Activated CD4-positive, alpha-beta memory T cell treated with anti-CD3 and anti-CD28 coated beads for 36 hours (primary cell): ENCODE measurements at regions not wholly inside any gene's neighbourhood (a gene's known extent, or its start where the extent isn't known, plus 50 kb on each side); places are given as distances from the start of the nearest gene placed in this dataset.

Experiments
- CTCF ChIA-PET: fragments of 350-600 bp; sonication (Branson Sonifier 250); formaldehyde crosslinking; loops from one replicate; lab custom pipeline; 2021; ENCODE audit warnings: antibody characterized with exemption, inconsistent platforms; lab: Charles Lee
- POLR2A ChIA-PET: fragments of 350-600 bp; sonication (Branson Sonifier 250); formaldehyde crosslinking; loops from one replicate; lab custom pipeline; 2021; ENCODE audit warnings: antibody characterized with exemption; lab: Charles Lee
- DNase-seq: peaks from one replicate; pipeline ENCODE4 v3.0.0-alpha.2; 2020
- H3K27ac Mint-ChIP-seq: one replicate; pipeline ENCODE4 v1.8.0; 2021; ENCODE audit warnings: mixed read lengths
- H3K27me3 Mint-ChIP-seq: one replicate; pipeline ENCODE4 v1.8.0; 2021; ENCODE audit warnings: mixed read lengths
- H3K36me3 Mint-ChIP-seq: one replicate; pipeline ENCODE4 v1.8.0; 2021; ENCODE audit warnings: mixed read lengths
- H3K4me1 Mint-ChIP-seq: one replicate; pipeline ENCODE4 v1.8.0; 2021; ENCODE audit warnings: low read depth, mixed read lengths
- H3K4me3 Mint-ChIP-seq: one replicate; pipeline ENCODE4 v1.8.0; 2021; ENCODE audit warnings: mild to moderate bottlenecking, mixed read lengths
- H3K9me3 Mint-ChIP-seq: one replicate; pipeline ENCODE4 v1.8.0; 2021; ENCODE audit warnings: mixed read lengths
- intact Hi-C: fragments of 100-400 bp; cut with micrococcal nuclease; formaldehyde crosslinking; loops from one replicate; pipeline ENCODE4 v1.15.1; 2023

- POLR2A ChIA-PET: no interaction called here
- Mint-ChIP-seq H3K4me3 (no peak overlapping the region), H3K4me1 (no peaks in the 10 kb centered on the region)
Measured at GRCh38 chr1:68955424-68955823, 458.5 kb upstream of the DEPDC1 start.

GRCh38 chr1:68958958-68959357 is 462.1 kb upstream of the DEPDC1 start:
- no peak overlapping the region for H3K27ac Mint-ChIP-seq
- no peaks in the 10 kb centered on the region for H3K27me3 Mint-ChIP-seq
- intact Hi-C loops: no loop called here
- H3K36me3 Mint-ChIP-seq: no peaks in the 10 kb centered on the region
- no peaks in the 10 kb centered on the region for H3K4me1 Mint-ChIP-seq
- peaks cover 7% of the 10 kb centered on the region for H3K9me3 Mint-ChIP-seq
- no peak overlapping the region for H3K4me3 Mint-ChIP-seq
- CTCF ChIA-PET: no interaction called here
- DNase-seq: no peak
- POLR2A ChIA-PET: no interaction called here

More at GRCh38 chr1:68955424-68955823, 458.5 kb upstream of the DEPDC1 start:
- no peaks in the 10 kb centered on the region for H3K27me3 Mint-ChIP-seq
- H3K36me3 Mint-ChIP-seq: no peaks in the 10 kb centered on the region
- CTCF ChIA-PET: no interaction called here
- peaks cover 7% of the 10 kb centered on the region for H3K9me3 Mint-ChIP-seq
- no peak overlapping the region for H3K27ac Mint-ChIP-seq
- DNase-seq: no peak
- intact Hi-C loops: no loop called here

GRCh38 chr1:68959461-68960030 is 462.7 kb upstream of the DEPDC1 start:
- H3K36me3 Mint-ChIP-seq: no peaks in the 10 kb centered on the region
- no peaks in the 10 kb centered on the region for H3K27me3 Mint-ChIP-seq
- no peak overlapping the region for H3K4me3 Mint-ChIP-seq
- no peak for DNase-seq
- no peaks in the 10 kb centered on the region for H3K4me1 Mint-ChIP-seq
- no peak overlapping the region for H3K27ac Mint-ChIP-seq
- POLR2A ChIA-PET: no interaction called here
- CTCF ChIA-PET: no interaction called here
- peaks cover 7% of the 10 kb centered on the region for H3K9me3 Mint-ChIP-seq
- intact Hi-C loops: no loop called here

- POLR2A ChIA-PET: no interaction called here
- no peaks in the 10 kb centered on the region for H3K36me3 Mint-ChIP-seq
- no peaks in the 10 kb centered on the region for H3K4me1 Mint-ChIP-seq
- H3K27me3 Mint-ChIP-seq: no peaks in the 10 kb centered on the region
- CTCF ChIA-PET: no interaction called here
- H3K9me3 Mint-ChIP-seq: peaks cover 3% of the 10 kb centered on the region
- no peak overlapping the region for H3K4me3 Mint-ChIP-seq
- intact Hi-C loops: no loop called here
- no peak overlapping the region for H3K27ac Mint-ChIP-seq
- no peak for DNase-seq
Measured at GRCh38 chr1:68961143-68961542, 464.3 kb upstream of the DEPDC1 start.

GRCh38 chr1:68963353-68963752 is 466.5 kb upstream of the DEPDC1 start:
- no peaks in the 10 kb centered on the region for H3K36me3 Mint-ChIP-seq
- POLR2A ChIA-PET: no interaction called here

GRCh38 chr1:68969441-68969840 is 472.6 kb upstream of the DEPDC1 start:
- H3K4me3 Mint-ChIP-seq: no peak overlapping the region
- no peaks in the 10 kb centered on the region for H3K36me3 Mint-ChIP-seq
- CTCF ChIA-PET: no interaction called here
- no peaks in the 10 kb centered on the region for H3K27me3 Mint-ChIP-seq
- H3K4me1 Mint-ChIP-seq: no peaks in the 10 kb centered on the region
- H3K9me3 Mint-ChIP-seq: no peaks in the 10 kb centered on the region
- intact Hi-C loops: no loop called here
- no peak for DNase-seq
- H3K27ac Mint-ChIP-seq: no peak overlapping the region
- POLR2A ChIA-PET: no interaction called here

More at GRCh38 chr1:68963353-68963752, 466.5 kb upstream of the DEPDC1 start:
- DNase-seq: no peak
- intact Hi-C loops: no loop called here
- H3K4me1 Mint-ChIP-seq: no peaks in the 10 kb centered on the region
- no peak overlapping the region for H3K27ac Mint-ChIP-seq
- no peaks in the 10 kb centered on the region for H3K27me3 Mint-ChIP-seq
- no peak overlapping the region for H3K4me3 Mint-ChIP-seq
- H3K9me3 Mint-ChIP-seq: peaks cover 3% of the 10 kb centered on the region
- CTCF ChIA-PET: no interaction called here

GRCh38 chr1:68970571-68970970 is 473.7 kb upstream of the DEPDC1 start:
- POLR2A ChIA-PET: no interaction called here
- CTCF ChIA-PET: no interaction called here
- no peak for DNase-seq

GRCh38 chr1:68973459-68974244 is 476.8 kb upstream of the DEPDC1 start:
- H3K9me3 Mint-ChIP-seq: no peaks in the 10 kb centered on the region
- intact Hi-C loops: no loop called here
- ChIA-PET CTCF (no interaction called here), POLR2A (no interaction called here)
- H3K4me1 Mint-ChIP-seq: no peaks in the 10 kb centered on the region
- no peak for DNase-seq
- H3K27ac Mint-ChIP-seq: no peak overlapping the region
- H3K4me3 Mint-ChIP-seq: no peak overlapping the region
- no peaks in the 10 kb centered on the region for H3K36me3 Mint-ChIP-seq
- no peaks in the 10 kb centered on the region for H3K27me3 Mint-ChIP-seq

More at GRCh38 chr1:68970571-68970970, 473.7 kb upstream of the DEPDC1 start:
- H3K4me3 Mint-ChIP-seq: no peak overlapping the region
- H3K9me3 Mint-ChIP-seq: no peaks in the 10 kb centered on the region
- intact Hi-C loops: no loop called here
- H3K27me3 Mint-ChIP-seq: no peaks in the 10 kb centered on the region
- H3K27ac Mint-ChIP-seq: no peak overlapping the region
- no peaks in the 10 kb centered on the region for H3K4me1 Mint-ChIP-seq
- H3K36me3 Mint-ChIP-seq: no peaks in the 10 kb centered on the region

GRCh38 chr1:68974447-68974846 is 477.6 kb upstream of the DEPDC1 start:
- DNase-seq: no peak
- POLR2A ChIA-PET: no interaction called here
- H3K27me3 Mint-ChIP-seq: no peaks in the 10 kb centered on the region
- no peaks in the 10 kb centered on the region for H3K9me3 Mint-ChIP-seq
- no peaks in the 10 kb centered on the region for H3K4me1 Mint-ChIP-seq
- intact Hi-C loops: no loop called here
- H3K4me3 Mint-ChIP-seq: no peak overlapping the region
- no peaks in the 10 kb centered on the region for H3K36me3 Mint-ChIP-seq
- CTCF ChIA-PET: no interaction called here
- H3K27ac Mint-ChIP-seq: no peak overlapping the region

- POLR2A ChIA-PET: no interaction called here
- DNase-seq: no peak
- H3K9me3 Mint-ChIP-seq: no peaks in the 10 kb centered on the region
- intact Hi-C loops: no loop called here
- CTCF ChIA-PET: no interaction called here
- H3K27ac Mint-ChIP-seq: no peak overlapping the region
- H3K4me3 Mint-ChIP-seq: no peak overlapping the region
- H3K27me3 Mint-ChIP-seq: no peaks in the 10 kb centered on the region
- no peaks in the 10 kb centered on the region for H3K36me3 Mint-ChIP-seq
- H3K4me1 Mint-ChIP-seq: no peaks in the 10 kb centered on the region
Measured at GRCh38 chr1:68975212-68975933, 478.5 kb upstream of the DEPDC1 start.

GRCh38 chr1:68976916-68977610 is 480.2 kb upstream of the DEPDC1 start:
- no peaks in the 10 kb centered on the region for H3K9me3 Mint-ChIP-seq
- POLR2A ChIA-PET: no interaction called here
- H3K4me3 Mint-ChIP-seq: no peak overlapping the region
- no peaks in the 10 kb centered on the region for H3K36me3 Mint-ChIP-seq
- no peaks in the 10 kb centered on the region for H3K27me3 Mint-ChIP-seq
- DNase-seq: no peak
- intact Hi-C loops: no loop called here
- H3K4me1 Mint-ChIP-seq: no peaks in the 10 kb centered on the region
- H3K27ac Mint-ChIP-seq: no peak overlapping the region
- CTCF ChIA-PET: no interaction called here

GRCh38 chr1:68979891-68980290 is 483.0 kb upstream of the DEPDC1 start:
- CTCF ChIA-PET: no interaction called here
- Mint-ChIP-seq H3K9me3 (no peaks in the 10 kb centered on the region), H3K27ac (no peak overlapping the region), H3K27me3 (no peaks in the 10 kb centered on the region), H3K36me3 (no peaks in the 10 kb centered on the region), H3K4me1 (no peaks in the 10 kb centered on the region), H3K4me3 (no peak overlapping the region)
- POLR2A ChIA-PET: no interaction called here
- no peak for DNase-seq
- intact Hi-C loops: no loop called here
